ENCODE measurements at regions not wholly inside any gene's neighbourhood (a gene's known extent, or its start where the extent isn't known, plus 50 kb on each side); places are given as distances from the start of the nearest gene placed in this dataset.

- no peak for TF ChIP-seq CTCF (conservative IDR thresholded peaks at IDR 0.05; ENCODE audit: low read depth in 2 of 2)
- no peak for TF ChIP-seq EZH2 (IDR thresholded peaks at IDR 0.05; ENCODE audit: low read depth, unreplicated experiment)
- no peak for TF ChIP-seq STAT1 (IDR thresholded peaks at IDR 0.05; ENCODE audit: unreplicated experiment)
- TF ChIP-seq REST (IDR thresholded peaks at IDR 0.05; ENCODE audit: unreplicated experiment): no peak
- no peak for TF ChIP-seq EZH2phosphoT487 (IDR thresholded peaks at IDR 0.05; ENCODE audit: unreplicated experiment)
- TF ChIP-seq POLR2AphosphoS5 (IDR thresholded peaks at IDR 0.05; ENCODE audit: low read depth): no peak
- no peak for TF ChIP-seq NANOG (IDR thresholded peaks at IDR 0.05; ENCODE audit: borderline replicate concordance)
- no peak for TF ChIP-seq ZNF462 (CRISPR knock-in tag; IDR thresholded peaks at IDR 0.05)
Observed at GRCh38 chr12:27388650-27389049, 56.0 kb downstream of the BMAL2 start.

Data from GM23338 (cell line).